ENCODE measurements at regions not wholly inside any gene's neighbourhood (a gene's known extent, or its start where the extent isn't known, plus 50 kb on each side); places are given as distances from the start of the nearest gene placed in this dataset.

DNA sequence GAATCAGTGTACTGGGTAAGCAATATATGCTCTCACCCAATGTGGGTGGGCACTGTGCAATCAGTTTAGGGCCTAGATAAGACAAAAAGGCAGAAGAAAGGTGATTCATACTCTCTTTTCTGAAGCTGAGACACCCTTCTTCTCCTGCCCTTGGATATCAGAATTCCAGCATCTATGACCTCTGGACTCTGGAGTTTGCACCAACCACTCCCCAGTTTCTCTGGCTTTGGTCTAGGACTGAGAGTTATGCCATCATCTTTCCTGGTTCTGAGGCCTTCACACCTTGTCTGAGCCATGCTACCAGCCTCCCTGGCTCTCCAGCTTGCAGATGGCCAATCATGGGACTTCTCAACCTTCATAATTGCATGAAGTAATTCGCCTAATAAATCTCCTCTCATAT is 724.6 kb upstream of the TYRP1 start:
- BruUV-seq (replicated peaks): no TSS peak
- Histone ChIP-seq H3K9me3 (replicated peaks; ENCODE audit: control insufficient read depth, insufficient read depth, low read length) (peaks cover 2% of the 10 kb centered on the region), H3K4me2 (ENCODE audit: insufficient read depth, low read length) (no peak overlapping the region), H3K4me3 (replicated peaks in 1 of 3; ENCODE audit: insufficient read depth in 1 of 3, low read depth in 1 of 3, low read length in 3 of 3) (no peak overlapping the region), H3K4me1 (ENCODE audit: control insufficient read depth, extremely low read depth, insufficient read depth, low read length) (no peaks in the 10 kb centered on the region), H3K27ac (ENCODE audit: insufficient read depth, low read depth, low read length) (no peak overlapping the region), H2AFZ (ENCODE audit: low read depth, low read length) (no peak overlapping the region), H3K79me2 (ENCODE audit: control insufficient read depth, insufficient read depth, low read length) (no peaks in the 10 kb centered on the region), H3K9me1 (replicated peaks; ENCODE audit: control insufficient read depth, extremely low read depth, insufficient read depth, low read length) (no peaks in the 10 kb centered on the region), H3K9ac (replicated peaks; ENCODE audit: extremely low read depth, insufficient read depth, low read length) (no peak overlapping the region), H3K27me3 (ENCODE audit: control insufficient read depth in 2 of 2, insufficient read depth in 2 of 2, low read length in 2 of 2) (no peaks in the 10 kb centered on the region), H3K36me3 (ENCODE audit: control insufficient read depth in 2 of 2, extremely low read depth in 1 of 2, insufficient read depth in 2 of 2, low read length in 2 of 2) (no peaks in the 10 kb centered on the region), H4K20me1 (replicated peaks; ENCODE audit: control insufficient read depth, extremely low read depth, insufficient read depth, low read length) (no peaks in the 10 kb centered on the region)
- dilution Hi-C loops (cut with MboI; ENCODE audit: extremely low pct_ligation_motif_present, low sequenced_read_pairs) (no loop called here), intact Hi-C loops (cut with micrococcal nuclease) (no loop called here)
- CTCF ChIA-PET: no interaction called here
- POLR2A ChIA-PET: no interaction called here
- no peak for FAIRE-seq
- no peak for DNase-seq (ENCODE audit: low read depth, low spot score)
- no peak for TF ChIP-seq EZH2 (IDR thresholded peaks at IDR 0.05; ENCODE audit: borderline replicate concordance, low read depth, low read length, severe bottlenecking)
- TF ChIP-seq POLR2A (IDR thresholded peaks at IDR 0.05; ENCODE audit: low read depth, low read length): no peak
- TF ChIP-seq, protein P1, sequence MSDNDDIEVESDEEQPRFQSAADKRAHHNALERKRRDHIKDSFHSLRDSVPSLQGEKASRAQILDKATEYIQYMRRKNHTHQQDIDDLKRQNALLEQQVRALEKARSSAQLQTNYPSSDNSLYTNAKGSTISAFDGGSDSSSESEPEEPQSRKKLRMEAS (IDR thresholded peaks at IDR 0.05; ENCODE audit: insufficient read depth, insufficient read length): no peak
- TF ChIP-seq FOS (IDR thresholded peaks at IDR 0.05; ENCODE audit: borderline replicate concordance, insufficient read depth, low read length): no peak
- TF ChIP-seq MYC (IDR thresholded peaks at IDR 0.05; ENCODE audit: low read depth, low read length): no peak
- TF ChIP-seq, protein P2, sequence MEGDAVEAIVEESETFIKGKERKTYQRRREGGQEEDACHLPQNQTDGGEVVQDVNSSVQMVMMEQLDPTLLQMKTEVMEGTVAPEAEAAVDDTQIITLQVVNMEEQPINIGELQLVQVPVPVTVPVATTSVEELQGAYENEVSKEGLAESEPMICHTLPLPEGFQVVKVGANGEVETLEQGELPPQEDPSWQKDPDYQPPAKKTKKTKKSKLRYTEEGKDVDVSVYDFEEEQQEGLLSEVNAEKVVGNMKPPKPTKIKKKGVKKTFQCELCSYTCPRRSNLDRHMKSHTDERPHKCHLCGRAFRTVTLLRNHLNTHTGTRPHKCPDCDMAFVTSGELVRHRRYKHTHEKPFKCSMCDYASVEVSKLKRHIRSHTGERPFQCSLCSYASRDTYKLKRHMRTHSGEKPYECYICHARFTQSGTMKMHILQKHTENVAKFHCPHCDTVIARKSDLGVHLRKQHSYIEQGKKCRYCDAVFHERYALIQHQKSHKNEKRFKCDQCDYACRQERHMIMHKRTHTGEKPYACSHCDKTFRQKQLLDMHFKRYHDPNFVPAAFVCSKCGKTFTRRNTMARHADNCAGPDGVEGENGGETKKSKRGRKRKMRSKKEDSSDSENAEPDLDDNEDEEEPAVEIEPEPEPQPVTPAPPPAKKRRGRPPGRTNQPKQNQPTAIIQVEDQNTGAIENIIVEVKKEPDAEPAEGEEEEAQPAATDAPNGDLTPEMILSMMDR (IDR thresholded peaks at IDR 0.05; ENCODE audit: extremely low read depth in 1 of 2, insufficient read depth in 1 of 2, low read depth in 1 of 2, low read length in 2 of 2): no peak
- no peak for TF ChIP-seq POLR2AphosphoS5 (IDR thresholded peaks at IDR 0.05; ENCODE audit: insufficient read depth, low read depth, low read length)
- TF ChIP-seq JUN (IDR thresholded peaks at IDR 0.05; ENCODE audit: borderline replicate concordance, insufficient read depth, insufficient read length, low read depth): no peak
- TF ChIP-seq GATA2 (IDR thresholded peaks at IDR 0.05; ENCODE audit: insufficient read depth, insufficient read length, low read depth, low read length): no peak
